ENCODE measurements at regions not wholly inside any gene's neighbourhood (a gene's known extent, or its start where the extent isn't known, plus 50 kb on each side); places are given as distances from the start of the nearest gene placed in this dataset.
"Not testable (repeated sequence)": the region's sequence is repeated elsewhere in the genome, so short reads cannot be mapped to it uniquely, and the experiment has no call there.

- Histone ChIP-seq H3K27me3 (no peaks in the 10 kb centered on the region), H4K20me1 (no peaks in the 10 kb centered on the region), H3K4me3 (no peak overlapping the region), H3K4me1 (peaks cover 62% of the 10 kb centered on the region), H3K36me3 (peaks cover 4% of the 10 kb centered on the region; the same call in 1 of the 2 replicates), H3K27ac (peak overlapping the region; percentile 92), H3K9ac (peak overlapping the region; percentile 76), H3K9me3 (peaks cover 22% of the 10 kb centered on the region), H3K4me2 (peak overlapping the region; percentile 74)
- no peak for TF ChIP-seq Cebpa-rat (IDR thresholded peaks at IDR 0.05)
Observed at GRCh38 chr7:131057015-131057793, 270.5 kb upstream of the MKLN1 start.

GRCh38 chr7:131057794-131058070, 269.9 kb upstream of the MKLN1 start:
- Histone ChIP-seq H3K9ac (peak overlapping the region; percentile 60), H3K27ac (peak overlapping the region; percentile 92), H3K4me3 (no peak overlapping the region), H3K4me2 (peak overlapping the region; percentile 74), H3K36me3 (peaks cover 4% of the 10 kb centered on the region; the same call in 1 of the 2 replicates), H4K20me1 (no peaks in the 10 kb centered on the region), H3K27me3 (no peaks in the 10 kb centered on the region), H3K9me3 (peaks cover 22% of the 10 kb centered on the region), H3K4me1 (peaks cover 57% of the 10 kb centered on the region)
- no peak for TF ChIP-seq Cebpa-rat (IDR thresholded peaks at IDR 0.05)

- not testable (repeated sequence) for H3K9ac ChIP-seq, H3K36me3 ChIP-seq, H3K4me3 ChIP-seq, H3K4me2 ChIP-seq, H4K20me1 ChIP-seq, H3K27me3 ChIP-seq
- H3K9me3 ChIP-seq: peaks cover 22% of the 10 kb centered on the region
- H3K27ac ChIP-seq: peak overlapping the region; percentile 92
- peaks cover 47% of the 10 kb centered on the region for H3K4me1 ChIP-seq
Observed at GRCh38 chr7:131058561-131059288, 269.0 kb upstream of the MKLN1 start.

DNA sequence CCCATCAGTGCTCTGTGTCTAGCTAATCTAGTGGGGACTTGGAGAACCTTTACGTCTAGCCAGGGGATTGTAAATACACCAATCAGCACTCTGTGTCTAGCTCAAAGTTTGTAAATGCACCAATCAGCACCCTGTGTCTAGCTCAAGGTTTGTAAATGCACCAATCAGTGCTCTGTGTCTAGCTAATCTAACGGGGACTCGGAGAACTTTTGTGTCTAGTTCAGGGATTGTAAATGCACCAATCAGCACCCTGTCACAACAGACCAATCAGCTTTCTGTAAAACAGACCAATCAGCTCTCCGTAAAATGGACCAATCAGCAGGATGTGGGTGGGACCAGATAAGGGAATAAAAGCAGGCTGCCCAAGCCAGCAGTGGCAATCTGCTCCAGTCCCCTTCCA, 268.3 kb upstream of the MKLN1 start:
- Histone ChIP-seq H3K9me3 (peaks cover 22% of the 10 kb centered on the region), H3K4me1 (peaks cover 41% of the 10 kb centered on the region)
- not testable (repeated sequence) for H4K20me1 ChIP-seq, H3K27me3 ChIP-seq, H3K4me3 ChIP-seq, H3K27ac ChIP-seq, H3K9ac ChIP-seq, H3K4me2 ChIP-seq, H3K36me3 ChIP-seq

- peaks cover 4% of the 10 kb centered on the region; the same call in 1 of the 2 replicates for H3K36me3 ChIP-seq
- no peaks in the 10 kb centered on the region for H3K27me3 ChIP-seq
- H3K9ac ChIP-seq: no peak overlapping the region
- no peaks in the 10 kb centered on the region for H4K20me1 ChIP-seq
- no peak for TF ChIP-seq Cebpa-rat (IDR thresholded peaks at IDR 0.05)
- H3K4me2 ChIP-seq: no peak overlapping the region
- H3K9me3 ChIP-seq: peaks cover 22% of the 10 kb centered on the region
- H3K4me1 ChIP-seq: peaks cover 23% of the 10 kb centered on the region
- H3K27ac ChIP-seq: no peak overlapping the region
- H3K4me3 ChIP-seq: no peak overlapping the region
Observed at GRCh38 chr7:131061158-131061557, 266.5 kb upstream of the MKLN1 start.

DNA sequence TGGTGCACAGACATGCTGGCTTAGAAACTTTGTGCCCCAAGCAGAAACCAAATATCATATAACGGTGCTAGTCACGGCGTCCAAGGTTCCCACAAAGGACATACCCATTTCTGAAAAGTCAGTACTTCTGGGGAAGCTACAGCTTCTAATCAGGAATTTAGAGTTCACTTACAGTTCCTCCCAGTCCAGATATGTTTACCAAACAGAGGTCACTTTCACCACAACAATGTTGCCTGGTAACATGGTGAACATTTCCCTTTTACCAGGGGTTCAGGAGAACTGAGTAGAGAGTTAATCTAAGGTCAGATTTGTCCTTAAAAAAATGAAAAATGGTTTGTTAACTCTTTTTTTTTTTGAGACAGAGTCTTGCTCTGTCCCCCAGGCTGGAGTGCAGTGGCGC, 265.9 kb upstream of the MKLN1 start:
- TF ChIP-seq Cebpa-rat (IDR thresholded peaks at IDR 0.05): no peak
- no peak overlapping the region for H3K4me2 ChIP-seq
- no peak overlapping the region for H3K4me3 ChIP-seq

DNA sequence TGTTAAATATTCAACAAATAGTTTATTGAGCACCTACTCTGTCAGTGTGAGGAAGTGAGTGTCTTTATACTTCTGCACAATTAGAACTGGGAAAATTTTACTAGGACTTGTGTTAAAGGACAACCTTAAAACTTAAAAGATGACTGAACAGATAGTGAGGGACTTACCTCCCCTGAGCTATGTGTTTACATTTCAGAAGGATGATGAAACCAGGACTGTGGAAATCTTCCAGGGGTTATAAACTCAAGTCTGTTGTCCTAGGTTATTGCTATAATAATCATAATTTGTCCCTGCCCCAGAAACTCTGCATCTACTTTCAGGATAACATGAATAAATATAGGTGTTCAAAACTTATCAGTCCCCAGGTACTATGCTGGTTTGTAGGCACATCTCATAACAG, 261.0 kb upstream of the MKLN1 start:
- Histone ChIP-seq H3K4me2 (no peak overlapping the region), H3K36me3 (no peaks in the 10 kb centered on the region), H3K27ac (no peak overlapping the region), H3K4me1 (peaks cover 6% of the 10 kb centered on the region; the same call in 1 of the 2 replicates), H3K4me3 (no peak overlapping the region), H4K20me1 (no peaks in the 10 kb centered on the region), H3K9me3 (no peaks in the 10 kb centered on the region), H3K27me3 (no peaks in the 10 kb centered on the region), H3K9ac (no peak overlapping the region)
- TF ChIP-seq Cebpa-rat (IDR thresholded peaks at IDR 0.05): no peak

More for the DNA sequence above, 265.9 kb upstream of the MKLN1 start:
- Histone ChIP-seq H3K9ac (no peak overlapping the region), H3K4me1 (peaks cover 17% of the 10 kb centered on the region), H3K36me3 (peaks cover 4% of the 10 kb centered on the region; the same call in 1 of the 2 replicates), H3K27me3 (no peaks in the 10 kb centered on the region), H3K27ac (no peak overlapping the region), H3K9me3 (peaks cover 22% of the 10 kb centered on the region), H4K20me1 (no peaks in the 10 kb centered on the region)

GRCh38 chr7:131067220-131067619, 260.5 kb upstream of the MKLN1 start:
- H4K20me1 ChIP-seq: no peaks in the 10 kb centered on the region
- no peak overlapping the region for H3K4me3 ChIP-seq
- no peak for TF ChIP-seq Cebpa-rat (IDR thresholded peaks at IDR 0.05)
- H3K4me1 ChIP-seq: peaks cover 6% of the 10 kb centered on the region; the same call in 1 of the 2 replicates
- no peaks in the 10 kb centered on the region for H3K36me3 ChIP-seq
- no peak overlapping the region for H3K9ac ChIP-seq
- no peak overlapping the region for H3K27ac ChIP-seq
- no peaks in the 10 kb centered on the region for H3K9me3 ChIP-seq
- no peaks in the 10 kb centered on the region for H3K27me3 ChIP-seq
- no peak overlapping the region for H3K4me2 ChIP-seq

DNA sequence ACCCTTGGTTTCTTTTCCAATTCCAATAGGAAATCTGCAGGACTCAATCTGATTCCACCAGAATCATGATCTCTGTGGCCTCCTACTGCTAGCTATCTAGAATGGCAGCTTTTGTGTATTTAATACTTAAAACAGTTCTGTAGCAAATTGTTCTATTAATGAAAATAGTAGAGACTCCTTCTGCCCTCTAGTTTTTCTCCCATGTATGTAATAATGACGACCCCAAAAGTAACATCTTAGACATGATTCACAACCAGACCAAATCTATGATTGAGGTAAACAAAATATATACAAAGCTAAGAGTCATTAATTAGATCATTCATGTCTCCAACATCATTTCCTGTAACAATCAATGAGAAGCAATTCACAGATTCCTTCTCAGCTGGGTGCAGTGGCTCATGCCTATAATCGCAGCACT, 259.1 kb upstream of the MKLN1 start:
- Histone ChIP-seq H3K27me3 (no peaks in the 10 kb centered on the region), H3K4me2 (no peak overlapping the region), H3K4me3 (no peak overlapping the region), H4K20me1 (no peaks in the 10 kb centered on the region), H3K4me1 (peaks cover 6% of the 10 kb centered on the region; the same call in 1 of the 2 replicates), H3K9ac (no peak overlapping the region), H3K9me3 (no peaks in the 10 kb centered on the region), H3K36me3 (no peaks in the 10 kb centered on the region), H3K27ac (no peak overlapping the region)
- no peak for TF ChIP-seq Cebpa-rat (IDR thresholded peaks at IDR 0.05)

DNA sequence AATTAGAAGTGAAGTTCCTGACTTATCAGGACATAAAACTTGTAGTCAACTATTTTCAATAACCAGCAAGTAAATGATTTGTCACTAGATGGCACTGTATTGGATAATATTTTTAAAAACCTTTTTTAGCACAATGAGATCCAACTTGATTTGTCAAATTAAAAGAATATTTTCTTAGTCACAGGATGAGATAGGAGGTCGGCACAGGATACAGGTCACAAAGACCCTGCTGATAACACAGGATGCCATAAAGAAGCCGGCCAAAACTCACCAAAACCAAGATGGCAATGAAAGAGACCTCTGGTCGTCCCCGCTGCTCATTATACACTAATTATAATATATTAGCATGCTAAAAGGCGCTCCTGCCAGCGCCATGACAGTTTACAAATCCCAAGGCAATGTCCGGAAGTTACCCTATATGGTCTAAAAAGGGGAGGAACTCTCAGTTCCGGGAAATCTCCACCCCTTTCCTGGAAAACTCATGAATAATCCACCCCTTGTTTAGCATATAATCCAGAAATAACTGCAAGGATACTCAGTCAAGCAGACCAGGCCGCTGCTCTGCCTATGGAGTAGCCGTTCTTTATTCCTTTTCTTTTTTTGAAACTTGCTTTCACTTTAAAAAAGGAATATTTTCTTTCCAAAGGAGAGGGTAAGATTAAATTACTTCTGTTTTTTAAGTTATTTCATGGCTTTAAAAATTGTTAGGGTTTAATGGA, 255.7 kb upstream of the MKLN1 start:
- no peaks in the 10 kb centered on the region for H3K9me3 ChIP-seq
- H3K36me3 ChIP-seq: no peaks in the 10 kb centered on the region
- no peak for TF ChIP-seq Cebpa-rat (IDR thresholded peaks at IDR 0.05)
- H4K20me1 ChIP-seq: no peaks in the 10 kb centered on the region
- no peak overlapping the region for H3K9ac ChIP-seq
- H3K4me2 ChIP-seq: no peak overlapping the region
- H3K4me1 ChIP-seq: peaks cover 6% of the 10 kb centered on the region; the same call in 1 of the 2 replicates
- no peak overlapping the region for H3K4me3 ChIP-seq
- H3K27ac ChIP-seq: no peak overlapping the region
- H3K27me3 ChIP-seq: no peaks in the 10 kb centered on the region
